GM12873 (cell line): ENCODE measurements at regions not wholly inside any gene's neighbourhood (a gene's known extent, or its start where the extent isn't known, plus 50 kb on each side); places are given as distances from the start of the nearest gene placed in this dataset.
A peak's percentile ranks its signal among the peaks of the same experiment; 100 is the strongest.

Source experiments
- CTCF ChIP-seq: IDR thresholded peaks from 2 replicates; pipeline ENCODE4 v1.5.1; 2012; ENCODE audit warnings: low read depth, mild to moderate bottlenecking, moderate library complexity, low read length, control low read depth; ENCODE audit not compliant: insufficient read depth; ENCODE audit errors: missing control alignments

- peak; percentile 63 for TF ChIP-seq CTCF
Measured at GRCh38 chr19:22545751-22546150, 88.4 kb upstream of the ZNF492 start.

- TF ChIP-seq CTCF = no peak
Measured at GRCh38 chr19:22533761-22534160, 100.4 kb upstream of the ZNF492 start.

- TF ChIP-seq CTCF = no peak
Measured at GRCh38 chr19:22532388-22533300, 101.5 kb upstream of the ZNF492 start.

GRCh38 chr19:22530042-22530441, 104.1 kb upstream of the ZNF492 start:
- no peak for TF ChIP-seq CTCF

GRCh38 chr19:22528956-22529355, 105.2 kb upstream of the ZNF492 start:
- no peak for TF ChIP-seq CTCF

DNA sequence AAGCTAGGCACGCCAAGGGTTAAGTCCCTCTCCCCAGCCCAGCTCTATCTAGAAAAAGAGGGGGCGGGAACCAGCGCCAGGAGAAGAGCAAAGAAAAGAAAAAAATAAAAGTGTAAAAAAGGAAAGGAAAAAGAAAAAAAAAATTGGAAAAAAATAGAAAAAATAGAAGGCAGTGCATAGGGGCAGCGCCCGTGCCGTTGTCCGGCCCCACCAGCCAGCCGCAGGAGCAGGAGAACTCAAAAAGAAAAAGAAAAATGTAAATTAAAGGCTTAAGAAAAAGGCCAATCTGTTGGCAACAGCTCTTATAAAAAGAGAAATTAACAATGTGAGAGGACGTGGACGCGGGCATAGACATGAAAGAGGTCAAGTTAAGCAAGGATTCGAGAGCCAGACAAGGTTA, 105.4 kb upstream of the ZNF98 start:
- TF ChIP-seq CTCF = no peak

GRCh38 chr19:22526661-22527272, 104.6 kb upstream of the ZNF98 start:
- no peak for TF ChIP-seq CTCF
